ENCODE measurements at regions not wholly inside any gene's neighbourhood (a gene's known extent, or its start where the extent isn't known, plus 50 kb on each side); places are given as distances from the start of the nearest gene placed in this dataset.

GRCh38 chr3:145721273-145721805, 439.6 kb downstream of the PLOD2 start:
- DNase-seq (ENCODE audit: low spot score), result no peak

- no peak for DNase-seq (ENCODE audit: low spot score)
Observed at GRCh38 chr3:145721815-145722214, 439.2 kb downstream of the PLOD2 start.

GRCh38 chr3:145727476-145727875, 433.5 kb downstream of the PLOD2 start:
- no peak for DNase-seq (ENCODE audit: low spot score)

- no peak for DNase-seq (ENCODE audit: low spot score)
Observed at GRCh38 chr3:145735631-145736030, 425.4 kb downstream of the PLOD2 start.

- DNase-seq (ENCODE audit: low spot score), result no peak
Observed at GRCh38 chr3:145737952-145738351, 423.0 kb downstream of the PLOD2 start.

GRCh38 chr3:145739926-145740325, 421.1 kb downstream of the PLOD2 start:
- peak; percentile 3 for DNase-seq (ENCODE audit: low spot score)

GRCh38 chr3:145750657-145751056, 410.3 kb downstream of the PLOD2 start:
- no peak for DNase-seq (ENCODE audit: low spot score)

- no peak for DNase-seq (ENCODE audit: low spot score)
Observed at GRCh38 chr3:145752576-145752975, 408.4 kb downstream of the PLOD2 start.

GRCh38 chr3:145754605-145755289, 406.2 kb downstream of the PLOD2 start:
- no peak for DNase-seq (ENCODE audit: low spot score)

- no peak for DNase-seq (ENCODE audit: low spot score)
Observed at GRCh38 chr3:145760036-145760435, 400.9 kb downstream of the PLOD2 start.

GRCh38 chr3:145767909-145768308, 393.1 kb downstream of the PLOD2 start:
- peak; percentile 9 for DNase-seq (ENCODE audit: low spot score)

- peak; percentile 2 for DNase-seq (ENCODE audit: low spot score)
Observed at GRCh38 chr3:145776782-145777408, 384.1 kb downstream of the PLOD2 start.

- no peak for DNase-seq (ENCODE audit: low spot score)
Observed at GRCh38 chr3:145780301-145780700, 380.7 kb downstream of the PLOD2 start.

- DNase-seq (ENCODE audit: low spot score), result no peak
Observed at GRCh38 chr3:145785668-145786067, 375.3 kb downstream of the PLOD2 start.

- DNase-seq (ENCODE audit: low spot score), result no peak
Observed at GRCh38 chr3:145798007-145798406, 363.0 kb downstream of the PLOD2 start.

- no peak for DNase-seq (ENCODE audit: low spot score)
Observed at GRCh38 chr3:145798696-145799537, 362.1 kb downstream of the PLOD2 start.

- DNase-seq (ENCODE audit: low spot score), result no peak
Observed at GRCh38 chr3:145801696-145802095, 359.3 kb downstream of the PLOD2 start.

GRCh38 chr3:145807990-145808389, 353.0 kb downstream of the PLOD2 start:
- no peak for DNase-seq (ENCODE audit: low spot score)

GRCh38 chr3:145812391-145812790, 348.6 kb downstream of the PLOD2 start:
- no peak for DNase-seq (ENCODE audit: low spot score)

GRCh38 chr3:145815707-145816413, 345.1 kb downstream of the PLOD2 start:
- no peak for DNase-seq (ENCODE audit: low spot score)

- no peak for DNase-seq (ENCODE audit: low spot score)
Observed at GRCh38 chr3:145817870-145818483, 343.0 kb downstream of the PLOD2 start.

- no peak for DNase-seq (ENCODE audit: low spot score)
Observed at GRCh38 chr3:145820170-145820569, 340.8 kb downstream of the PLOD2 start.

Measured in SW480 (cell line).